ENCODE measurements at regions not wholly inside any gene's neighbourhood (a gene's known extent, or its start where the extent isn't known, plus 50 kb on each side); places are given as distances from the start of the nearest gene placed in this dataset.

DNA sequence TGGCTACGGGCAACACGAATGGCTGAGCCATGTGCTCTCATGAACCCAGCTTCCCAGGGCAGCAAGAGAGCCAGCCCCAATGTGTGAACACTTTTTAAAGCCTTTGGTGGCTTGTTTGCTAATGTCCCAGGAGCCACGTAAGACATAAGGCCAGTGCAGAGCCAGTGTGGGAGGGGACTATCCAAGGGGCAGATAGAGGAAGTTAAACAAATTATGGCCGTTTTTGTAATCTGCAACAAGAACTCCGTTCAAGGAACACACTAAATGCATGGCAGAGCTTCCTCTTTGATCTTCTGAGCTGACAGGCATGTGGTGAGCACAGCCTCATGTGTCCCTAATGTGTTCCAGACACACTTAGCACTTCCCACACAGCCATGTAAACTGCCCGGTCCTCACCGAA lies 133.3 kb downstream of the TEX36 start:
- TF ChIP-seq, protein P1, sequence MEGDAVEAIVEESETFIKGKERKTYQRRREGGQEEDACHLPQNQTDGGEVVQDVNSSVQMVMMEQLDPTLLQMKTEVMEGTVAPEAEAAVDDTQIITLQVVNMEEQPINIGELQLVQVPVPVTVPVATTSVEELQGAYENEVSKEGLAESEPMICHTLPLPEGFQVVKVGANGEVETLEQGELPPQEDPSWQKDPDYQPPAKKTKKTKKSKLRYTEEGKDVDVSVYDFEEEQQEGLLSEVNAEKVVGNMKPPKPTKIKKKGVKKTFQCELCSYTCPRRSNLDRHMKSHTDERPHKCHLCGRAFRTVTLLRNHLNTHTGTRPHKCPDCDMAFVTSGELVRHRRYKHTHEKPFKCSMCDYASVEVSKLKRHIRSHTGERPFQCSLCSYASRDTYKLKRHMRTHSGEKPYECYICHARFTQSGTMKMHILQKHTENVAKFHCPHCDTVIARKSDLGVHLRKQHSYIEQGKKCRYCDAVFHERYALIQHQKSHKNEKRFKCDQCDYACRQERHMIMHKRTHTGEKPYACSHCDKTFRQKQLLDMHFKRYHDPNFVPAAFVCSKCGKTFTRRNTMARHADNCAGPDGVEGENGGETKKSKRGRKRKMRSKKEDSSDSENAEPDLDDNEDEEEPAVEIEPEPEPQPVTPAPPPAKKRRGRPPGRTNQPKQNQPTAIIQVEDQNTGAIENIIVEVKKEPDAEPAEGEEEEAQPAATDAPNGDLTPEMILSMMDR (IDR thresholded peaks at IDR 0.05; ENCODE audit: extremely low read depth in 1 of 2, insufficient read depth in 1 of 2, low read depth in 1 of 2, low read length in 2 of 2) = no peak
- TF ChIP-seq GATA2 (IDR thresholded peaks at IDR 0.05; ENCODE audit: insufficient read depth, insufficient read length, low read depth, low read length) = no peak
- TF ChIP-seq MAX (IDR thresholded peaks at IDR 0.05; ENCODE audit: insufficient read depth, insufficient read length) = no peak
- TF ChIP-seq EZH2 (IDR thresholded peaks at IDR 0.05; ENCODE audit: borderline replicate concordance, low read depth, low read length, severe bottlenecking) = no peak
- TF ChIP-seq POLR2A (IDR thresholded peaks at IDR 0.05; ENCODE audit: low read depth, low read length) = no peak
